HUES6 (cell line): ENCODE measurements at regions not wholly inside any gene's neighbourhood (a gene's known extent, or its start where the extent isn't known, plus 50 kb on each side); places are given as distances from the start of the nearest gene placed in this dataset.
A peak's percentile ranks its signal among the peaks of the same experiment; 100 is the strongest.

Source experiments
- H3K27ac ChIP-seq: 2 replicates; pipeline ENCODE4 v1.7.0; 2013; ENCODE audit warnings: low read depth, mild to moderate bottlenecking, low read length, inconsistent platforms
- H3K27me3 ChIP-seq: 2 replicates; pipeline ENCODE4 v1.6.1; 2013; ENCODE audit warnings: low read length; ENCODE audit not compliant: control insufficient read depth, insufficient read depth
- H3K36me3 ChIP-seq: 2 replicates; pipeline ENCODE4 v1.6.1; 2013; ENCODE audit warnings: low read length; ENCODE audit not compliant: control insufficient read depth, insufficient read depth
- H3K4me1 ChIP-seq: 2 replicates; pipeline ENCODE4 v1.6.1; 2013; ENCODE audit warnings: low read length; ENCODE audit not compliant: control insufficient read depth, insufficient read depth
- H3K4me3 ChIP-seq: 2 replicates; pipeline ENCODE4 v1.5.1; 2013; ENCODE audit warnings: low read depth, low read length
- H3K9ac ChIP-seq: one replicate; pipeline ENCODE4 v1.6.1; 2013; ENCODE audit warnings: mild to moderate bottlenecking, low read length
- H3K9me3 ChIP-seq: 2 replicates; pipeline ENCODE4 v1.6.1; 2013; ENCODE audit warnings: low read depth, low read length; ENCODE audit not compliant: control insufficient read depth, insufficient read depth

GRCh38 chr9:84125046-84125445 is 144.4 kb downstream of the RMI1 start:
- no peaks in the 10 kb centered on the region for H3K27me3 ChIP-seq
- no peak overlapping the region for H3K27ac ChIP-seq
- no peak overlapping the region for H3K4me3 ChIP-seq
- no peaks in the 10 kb centered on the region for H3K9me3 ChIP-seq
- no peaks in the 10 kb centered on the region for H3K36me3 ChIP-seq
- no peaks in the 10 kb centered on the region; the same call in 1 of the 2 replicates for H3K4me1 ChIP-seq
- H3K9ac ChIP-seq, result no peak overlapping the region

- no peaks in the 10 kb centered on the region for H3K36me3 ChIP-seq
- H3K4me3 ChIP-seq, result no peak overlapping the region
- no peak overlapping the region for H3K9ac ChIP-seq
- H3K4me1 ChIP-seq, result no peaks in the 10 kb centered on the region
- no peak overlapping the region for H3K27ac ChIP-seq
- H3K9me3 ChIP-seq, result no peaks in the 10 kb centered on the region
- H3K27me3 ChIP-seq, result no peaks in the 10 kb centered on the region; the same call in 1 of the 2 replicates
Measured at GRCh38 chr9:84129529-84129928, 148.9 kb downstream of the RMI1 start.

GRCh38 chr9:84136119-84136868 is 155.7 kb downstream of the RMI1 start:
- Histone ChIP-seq H3K36me3 (no peaks in the 10 kb centered on the region), H3K4me1 (peaks cover 5% of the 10 kb centered on the region; the same call in 1 of the 2 replicates), H3K9ac (no peak overlapping the region), H3K27me3 (peaks cover 47% of the 10 kb centered on the region), H3K9me3 (no peaks in the 10 kb centered on the region), H3K4me3 (no peak overlapping the region), H3K27ac (no peak overlapping the region)

GRCh38 chr9:84137968-84138367 is 157.4 kb downstream of the RMI1 start:
- Histone ChIP-seq H3K27ac (no peak overlapping the region), H3K9ac (no peak overlapping the region), H3K4me1 (peaks cover 7% of the 10 kb centered on the region; the same call in 1 of the 2 replicates), H3K27me3 (peaks cover 61% of the 10 kb centered on the region), H3K9me3 (no peaks in the 10 kb centered on the region), H3K36me3 (no peaks in the 10 kb centered on the region), H3K4me3 (no peak overlapping the region)

- Histone ChIP-seq H3K9ac (no peak overlapping the region), H3K4me1 (peaks cover 7% of the 10 kb centered on the region; the same call in 1 of the 2 replicates), H3K27ac (no peak overlapping the region), H3K36me3 (no peaks in the 10 kb centered on the region), H3K4me3 (no peak overlapping the region), H3K27me3 (peaks cover 67% of the 10 kb centered on the region), H3K9me3 (no peaks in the 10 kb centered on the region)
Measured at GRCh38 chr9:84138541-84138940, 157.9 kb downstream of the RMI1 start.

- no peaks in the 10 kb centered on the region for H3K36me3 ChIP-seq
- H3K4me1 ChIP-seq, result peaks cover 7% of the 10 kb centered on the region; the same call in 1 of the 2 replicates
- no peak overlapping the region for H3K9ac ChIP-seq
- peaks cover 69% of the 10 kb centered on the region for H3K27me3 ChIP-seq
- no peak overlapping the region for H3K27ac ChIP-seq
- H3K4me3 ChIP-seq, result no peak overlapping the region
- H3K9me3 ChIP-seq, result no peaks in the 10 kb centered on the region
Measured at GRCh38 chr9:84139296-84140070, 158.9 kb downstream of the RMI1 start.

GRCh38 chr9:84140535-84141101 is 160.0 kb downstream of the RMI1 start:
- H3K27me3 ChIP-seq, result peaks cover 69% of the 10 kb centered on the region
- peaks cover 7% of the 10 kb centered on the region; the same call in 1 of the 2 replicates for H3K4me1 ChIP-seq
- H3K4me3 ChIP-seq, result peak overlapping the region; percentile 53
- H3K27ac ChIP-seq, result no peak overlapping the region
- H3K36me3 ChIP-seq, result no peaks in the 10 kb centered on the region
- peak overlapping the region; percentile 8 for H3K9ac ChIP-seq
- no peaks in the 10 kb centered on the region for H3K9me3 ChIP-seq

GRCh38 chr9:84141741-84142370 is 161.3 kb downstream of the RMI1 start:
- H3K27me3 ChIP-seq, result peaks cover 65% of the 10 kb centered on the region
- H3K4me1 ChIP-seq, result peaks cover 7% of the 10 kb centered on the region; the same call in 1 of the 2 replicates
- H3K9ac ChIP-seq, result no peak overlapping the region
- no peaks in the 10 kb centered on the region for H3K36me3 ChIP-seq
- no peak overlapping the region for H3K4me3 ChIP-seq
- no peak overlapping the region for H3K27ac ChIP-seq
- H3K9me3 ChIP-seq, result no peaks in the 10 kb centered on the region

- no peaks in the 10 kb centered on the region for H3K9me3 ChIP-seq
- peaks cover 47% of the 10 kb centered on the region for H3K27me3 ChIP-seq
- H3K4me3 ChIP-seq, result no peak overlapping the region
- no peaks in the 10 kb centered on the region for H3K36me3 ChIP-seq
- no peak overlapping the region for H3K27ac ChIP-seq
- peaks cover 6% of the 10 kb centered on the region; the same call in 1 of the 2 replicates for H3K4me1 ChIP-seq
- H3K9ac ChIP-seq, result no peak overlapping the region
Measured at GRCh38 chr9:84145031-84145430, 164.4 kb downstream of the RMI1 start.

GRCh38 chr9:84145780-84146179 is 165.2 kb downstream of the RMI1 start:
- Histone ChIP-seq H3K27ac (no peak overlapping the region), H3K4me1 (peaks cover 7% of the 10 kb centered on the region), H3K36me3 (no peaks in the 10 kb centered on the region), H3K4me3 (no peak overlapping the region), H3K9ac (no peak overlapping the region), H3K9me3 (no peaks in the 10 kb centered on the region), H3K27me3 (peaks cover 47% of the 10 kb centered on the region)
